Gastrocnemius medialis (tissue), 4 donors: ENCODE measurements at regions not wholly inside any gene's neighbourhood (a gene's known extent, or its start where the extent isn't known, plus 50 kb on each side); places are given as distances from the start of the nearest gene placed in this dataset.

Experiments
- ATAC-seq, 2 donors: fragments of 150-250 bp; one replicate each; pipeline ENCODE4 v1.9.1; 2016
- DNase-seq, 2 donors: peaks; one replicate each; pipeline ENCODE4 v3.0.0-alpha.2; 2019
- H3K27ac ChIP-seq, 4 donors: fragments of 200-600 bp; sonication (generic); 1 replicate in 1 of 4; 2 replicates in 3 of 4; pipeline ENCODE4 v1.5.1; 2016 to 2018; ENCODE audit warnings: mild to moderate bottlenecking in 2 of 4, moderate library complexity in 1 of 4
- H3K27me3 ChIP-seq, 3 donors: fragments of 200-600 bp; sonication (generic) in 2 of 3; 1 replicate in 1 of 3; 2 replicates in 2 of 3; pipeline versions ENCODE4 v1.5.1 to v1.6.0; 2016 to 2019; ENCODE audit warnings: mild to moderate bottlenecking in 1 of 3, moderate library complexity in 1 of 3
- H3K36me3 ChIP-seq, 2 donors: fragments of 200-600 bp; sonication (generic) in 1 of 2; one replicate each; pipeline ENCODE4 v1.5.1; 2017 to 2018
- H3K4me1 ChIP-seq, 2 donors: fragments of 200-600 bp; sonication (generic) in 1 of 2; one replicate each; pipeline ENCODE4 v1.5.1; 2016 to 2017; ENCODE audit warnings: mild to moderate bottlenecking in 2 of 2
- H3K4me3 ChIP-seq, 4 donors: fragments of 200-600 bp; sonication (generic) in 3 of 4; 1 replicate in 1 of 4; 2 replicates in 3 of 4; pipeline ENCODE4 v1.5.1; 2016 to 2019; ENCODE audit warnings: mild to moderate bottlenecking in 2 of 4
- H3K9me3 ChIP-seq, 3 donors: fragments of 200-600 bp; sonication (generic) in 2 of 3; 1 replicate in 1 of 3; 2 replicates in 2 of 3; pipeline ENCODE4 v1.5.1; 2016 to 2019
- POLR2A ChIP-seq, 2 donors: fragments of 450-650 bp; IDR thresholded peaks; one replicate each; pipeline ENCODE4 v1.6.1; 2017; ENCODE audit warnings: antibody characterized with exemption in 2 of 2, mild to moderate bottlenecking in 2 of 2, moderate library complexity in 2 of 2
- in situ Hi-C, 4 donors: fragments of 200-750 bp; cut with MboI; loops; one replicate each; pipeline versions ENCODE4 v1.15.0 to v1.8.0; 2017; ENCODE audit warnings: low sequenced_read_pairs in 4 of 4
- intact Hi-C: fragments of 100-400 bp; cut with DNase I; formaldehyde crosslinking; loops from one replicate; pipeline ENCODE4 v1.15.1; 2023; ENCODE audit warnings: low total_unique reads
- TF ChIP-seq, protein P1 (sequence below), 5 experiments: fragments of 450-650 bp in 3 of 5; fragments of 200-600 bp in 2 of 5; sonication (generic) in 2 of 5; IDR thresholded peaks in 4 of 5; conservative IDR thresholded peaks in 1 of 5; 1 replicate in 4 of 5; 2 replicates in 1 of 5; pipeline ENCODE4 v1.5.1; 2016 to 2019; ENCODE audit warnings: antibody characterized with exemption in 5 of 5, mild to moderate bottlenecking in 3 of 5, moderate library complexity in 3 of 5

DNA sequence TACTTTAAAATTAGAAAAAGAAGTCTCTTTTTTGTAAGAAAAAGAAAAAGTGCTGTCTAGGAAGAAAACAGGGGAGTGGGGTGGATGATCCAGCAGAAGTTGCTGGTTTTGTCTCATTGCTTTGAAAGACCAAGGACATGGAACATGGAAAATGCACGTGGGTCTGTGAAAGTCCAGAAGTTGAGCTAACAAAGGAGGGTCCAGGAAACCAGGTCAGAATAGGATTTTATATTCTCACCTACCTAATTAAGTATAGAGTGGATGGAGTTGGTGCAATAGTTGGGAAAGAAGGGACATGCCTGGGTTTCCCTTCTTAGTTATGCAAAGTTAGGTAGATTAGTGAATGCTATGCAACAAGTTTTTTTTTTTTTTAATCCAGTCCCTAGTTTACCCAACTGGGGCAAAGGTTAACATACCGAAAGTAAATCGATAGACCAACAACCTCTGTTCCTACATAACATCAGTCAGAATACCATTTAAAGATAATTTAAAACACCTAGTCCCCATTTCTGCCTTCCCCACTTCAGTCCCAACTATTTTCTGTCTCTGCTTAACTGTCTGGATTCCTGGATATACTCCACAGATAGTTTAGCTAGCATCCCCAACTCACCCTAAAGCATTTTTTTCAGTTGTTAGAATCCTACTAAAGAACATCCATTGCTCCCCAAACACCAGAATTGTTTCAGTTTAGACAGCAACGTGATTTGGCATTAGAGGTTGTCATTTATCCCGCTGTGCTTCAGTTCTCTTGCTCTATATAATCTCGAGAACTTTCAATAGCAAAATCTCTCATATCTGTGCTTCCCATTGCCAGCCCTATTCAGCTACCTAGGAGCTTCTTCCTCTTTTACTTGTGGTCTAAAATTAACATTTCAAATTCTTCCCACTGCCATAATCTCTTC lies 105.7 kb upstream of the PLPPR5 start:
- DNase-seq (no peak), ATAC-seq (no peak)
- Histone ChIP-seq H3K27ac (no peak overlapping the region), H3K4me3 (no peak overlapping the region), H3K4me1 (no peaks in the 10 kb centered on the region), H3K9me3 (no peaks in the 10 kb centered on the region), H3K36me3 (no peaks in the 10 kb centered on the region), H3K27me3 (no peaks in the 10 kb centered on the region)
- in situ Hi-C loops = no loop called here
- TF ChIP-seq, protein P1, sequence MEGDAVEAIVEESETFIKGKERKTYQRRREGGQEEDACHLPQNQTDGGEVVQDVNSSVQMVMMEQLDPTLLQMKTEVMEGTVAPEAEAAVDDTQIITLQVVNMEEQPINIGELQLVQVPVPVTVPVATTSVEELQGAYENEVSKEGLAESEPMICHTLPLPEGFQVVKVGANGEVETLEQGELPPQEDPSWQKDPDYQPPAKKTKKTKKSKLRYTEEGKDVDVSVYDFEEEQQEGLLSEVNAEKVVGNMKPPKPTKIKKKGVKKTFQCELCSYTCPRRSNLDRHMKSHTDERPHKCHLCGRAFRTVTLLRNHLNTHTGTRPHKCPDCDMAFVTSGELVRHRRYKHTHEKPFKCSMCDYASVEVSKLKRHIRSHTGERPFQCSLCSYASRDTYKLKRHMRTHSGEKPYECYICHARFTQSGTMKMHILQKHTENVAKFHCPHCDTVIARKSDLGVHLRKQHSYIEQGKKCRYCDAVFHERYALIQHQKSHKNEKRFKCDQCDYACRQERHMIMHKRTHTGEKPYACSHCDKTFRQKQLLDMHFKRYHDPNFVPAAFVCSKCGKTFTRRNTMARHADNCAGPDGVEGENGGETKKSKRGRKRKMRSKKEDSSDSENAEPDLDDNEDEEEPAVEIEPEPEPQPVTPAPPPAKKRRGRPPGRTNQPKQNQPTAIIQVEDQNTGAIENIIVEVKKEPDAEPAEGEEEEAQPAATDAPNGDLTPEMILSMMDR (IDR thresholded peaks at IDR 0.05 in 4 of 5, conservative IDR thresholded peaks at IDR 0.05 in 1 of 5) = no peak
- no peak for TF ChIP-seq POLR2A (IDR thresholded peaks at IDR 0.05)
- intact Hi-C loops = no loop called here

DNA sequence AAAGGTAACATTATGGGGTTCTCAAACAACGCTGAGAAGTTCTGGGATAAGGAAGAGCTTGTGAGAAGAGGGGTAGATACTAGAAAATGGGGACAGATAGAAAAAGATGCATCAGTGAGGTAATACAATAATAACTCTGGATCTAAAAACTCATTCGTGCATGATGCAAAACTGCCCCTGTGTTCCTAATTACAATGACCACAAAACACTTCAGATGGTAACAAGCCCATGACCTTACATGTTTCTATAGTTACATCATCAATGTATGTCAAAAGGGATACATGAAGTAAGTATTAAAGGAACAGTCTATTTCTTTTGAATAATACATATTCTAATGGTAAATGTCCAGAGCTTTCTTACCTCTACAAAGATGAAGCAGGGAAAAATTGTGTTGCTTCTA lies 110.6 kb upstream of the PLPPR5 start:
- Histone ChIP-seq H3K27me3 (no peaks in the 10 kb centered on the region), H3K36me3 (no peaks in the 10 kb centered on the region), H3K9me3 (no peaks in the 10 kb centered on the region), H3K27ac (no peak overlapping the region), H3K4me1 (no peaks in the 10 kb centered on the region), H3K4me3 (no peak overlapping the region)
- TF ChIP-seq, protein P1 (IDR thresholded peaks at IDR 0.05 in 4 of 5, conservative IDR thresholded peaks at IDR 0.05 in 1 of 5) = no peak
- TF ChIP-seq POLR2A (IDR thresholded peaks at IDR 0.05) = no peak
- DNase-seq (no peak), ATAC-seq (no peak)
- intact Hi-C loops = no loop called here
- in situ Hi-C loops = no loop called here

DNA sequence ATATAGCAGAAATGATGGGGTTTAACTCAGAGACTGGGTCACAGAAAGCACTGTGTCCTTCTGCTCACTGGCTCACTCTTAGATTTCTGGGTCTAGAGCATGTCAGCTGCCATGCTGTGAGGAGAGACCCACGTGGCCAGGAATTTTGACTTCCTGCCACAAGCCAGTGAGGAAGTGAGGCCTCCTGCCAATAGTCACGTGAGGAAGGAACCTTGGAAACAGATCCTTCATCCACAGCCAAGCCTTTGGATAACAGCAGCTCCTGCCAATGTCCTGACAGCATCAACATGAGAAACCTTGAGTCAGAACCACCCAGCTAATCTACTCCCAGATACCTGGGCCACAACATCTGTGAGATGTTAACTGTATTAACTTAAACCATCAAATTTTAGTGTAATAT lies 114.5 kb upstream of the PLPPR5 start:
- ATAC-seq = no peak
- in situ Hi-C loops = no loop called here
- intact Hi-C loops = no loop called here

DNA sequence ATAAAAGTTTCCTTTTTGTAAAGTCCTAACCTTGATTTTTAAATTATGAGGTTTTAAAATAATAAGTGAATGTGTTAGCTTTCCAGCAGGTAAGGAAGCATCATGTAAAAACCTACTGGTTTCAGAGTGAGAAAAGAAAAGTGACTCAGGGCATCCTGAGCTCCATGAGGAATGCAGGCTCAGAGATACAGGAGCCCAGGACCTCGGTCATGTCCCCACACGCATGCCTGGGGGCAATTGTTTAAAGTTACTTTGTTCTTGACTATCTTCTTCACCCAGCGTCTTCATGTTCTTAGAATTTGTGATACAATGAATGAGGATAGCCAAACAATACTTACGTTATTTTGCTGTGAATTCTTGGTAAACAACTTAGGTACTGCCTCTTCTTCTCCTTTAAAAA lies 117.4 kb upstream of the PLPPR5 start:
- no peak for DNase-seq
- Histone ChIP-seq H3K27ac (no peak overlapping the region), H3K4me3 (no peak overlapping the region), H3K4me1 (no peaks in the 10 kb centered on the region), H3K27me3 (no peaks in the 10 kb centered on the region), H3K36me3 (no peaks in the 10 kb centered on the region), H3K9me3 (no peaks in the 10 kb centered on the region)
- ATAC-seq = no peak
- in situ Hi-C loops (no loop called here), intact Hi-C loops (no loop called here)
- TF ChIP-seq, protein P1 (IDR thresholded peaks at IDR 0.05 in 4 of 5, conservative IDR thresholded peaks at IDR 0.05 in 1 of 5) = no peak
- no peak for TF ChIP-seq POLR2A (IDR thresholded peaks at IDR 0.05)

More for the DNA sequence above, 114.5 kb upstream of the PLPPR5 start:
- no peaks in the 10 kb centered on the region for H3K36me3 ChIP-seq
- no peak for TF ChIP-seq POLR2A (IDR thresholded peaks at IDR 0.05)
- TF ChIP-seq, protein P1 (IDR thresholded peaks at IDR 0.05 in 4 of 5, conservative IDR thresholded peaks at IDR 0.05 in 1 of 5) = no peak
- H3K9me3 ChIP-seq = no peaks in the 10 kb centered on the region
- H3K27ac ChIP-seq = no peak overlapping the region
- DNase-seq = no peak
- H3K4me1 ChIP-seq = no peaks in the 10 kb centered on the region
- H3K4me3 ChIP-seq = no peak overlapping the region
- H3K27me3 ChIP-seq = no peaks in the 10 kb centered on the region
